ENCODE measurements at regions not wholly inside any gene's neighbourhood (a gene's known extent, or its start where the extent isn't known, plus 50 kb on each side); places are given as distances from the start of the nearest gene placed in this dataset.
A peak's percentile ranks its signal among the peaks of the same experiment; 100 is the strongest.
"Not testable (repeated sequence)": the region's sequence is repeated elsewhere in the genome, so short reads cannot be mapped to it uniquely, and the experiment has no call there.

GRCh38 chr4:189566271-189566670 lies 374.4 kb upstream of the FRG1 start:
- not testable (repeated sequence) for DNase-seq

GRCh38 chr4:189566900-189567299 lies 373.8 kb upstream of the FRG1 start:
- DNase-seq, result not testable (repeated sequence)

DNA sequence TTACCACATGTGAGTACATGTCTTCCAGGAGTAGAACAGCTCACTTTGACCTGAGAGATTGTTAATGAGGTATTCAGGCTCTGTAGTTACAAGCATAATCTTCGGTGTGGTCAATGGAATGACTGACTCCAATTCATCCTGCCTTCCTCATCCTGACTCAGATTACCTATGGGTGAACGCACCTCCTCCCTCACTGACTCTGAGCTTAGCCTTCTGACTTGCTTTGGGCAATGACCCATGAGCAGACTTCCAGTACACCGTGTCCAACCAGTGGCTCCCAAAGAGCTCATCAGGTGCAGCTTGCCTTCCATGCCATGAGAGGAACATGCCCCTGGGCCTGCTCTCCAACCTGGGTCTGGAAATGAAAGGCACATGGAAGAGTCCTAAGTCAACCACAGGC lies 361.0 kb upstream of the FRG1 start:
- not testable (repeated sequence) for DNase-seq

DNA sequence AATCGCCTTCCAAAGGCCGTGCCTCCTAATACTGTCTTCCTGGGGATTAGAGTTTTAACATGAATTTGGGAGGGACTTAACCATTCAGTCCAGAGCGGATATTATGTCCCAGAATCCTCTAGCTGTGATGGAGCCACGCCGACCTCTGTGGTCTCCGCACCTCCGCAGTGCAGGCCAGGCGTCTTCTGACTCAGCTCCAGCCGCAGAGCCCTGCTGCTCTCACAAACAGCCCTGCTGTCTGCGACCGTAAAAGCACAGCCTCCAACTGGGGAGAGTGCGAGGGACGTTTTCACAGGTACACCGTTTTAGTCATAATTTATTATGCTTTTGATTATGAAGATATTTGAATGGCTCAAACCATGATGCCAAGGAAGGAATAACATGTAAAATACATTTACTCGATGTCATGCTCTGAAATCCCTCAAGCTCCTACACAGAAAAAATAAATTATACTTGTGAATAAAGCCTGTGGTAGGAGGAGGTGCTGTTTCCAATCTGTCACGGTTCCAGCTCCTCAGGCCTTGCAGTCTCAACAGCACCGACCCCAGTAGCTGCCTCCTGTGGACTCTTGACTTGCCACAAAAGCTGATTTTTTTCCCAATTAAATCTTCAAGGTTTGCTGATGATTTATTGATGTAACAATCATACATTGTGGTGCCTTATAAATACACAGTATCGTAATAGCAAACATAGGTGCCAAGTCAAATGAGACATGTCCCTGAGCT lies 353.6 kb upstream of the FRG1 start:
- not testable (repeated sequence) for DNase-seq

DNA sequence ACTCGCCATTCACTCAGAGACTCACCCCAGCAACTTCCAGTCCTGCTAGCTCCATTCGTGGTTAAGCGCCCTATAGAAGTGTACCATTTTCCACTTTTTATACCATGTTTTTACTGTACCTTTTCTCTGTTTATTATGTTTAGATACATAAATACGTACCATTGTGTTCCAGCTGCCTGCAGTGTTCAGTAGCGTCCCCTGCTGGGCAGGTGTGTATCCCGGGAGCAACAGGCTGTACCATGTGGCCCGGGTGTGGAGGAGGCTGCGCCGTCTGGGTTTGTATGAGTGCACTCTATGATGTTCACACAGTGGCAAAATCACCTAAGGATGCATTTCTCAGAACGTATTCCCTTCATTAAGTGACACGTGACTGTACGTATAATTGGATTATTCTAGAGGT lies 351.5 kb upstream of the FRG1 start:
- not testable (repeated sequence) for DNase-seq

DNA sequence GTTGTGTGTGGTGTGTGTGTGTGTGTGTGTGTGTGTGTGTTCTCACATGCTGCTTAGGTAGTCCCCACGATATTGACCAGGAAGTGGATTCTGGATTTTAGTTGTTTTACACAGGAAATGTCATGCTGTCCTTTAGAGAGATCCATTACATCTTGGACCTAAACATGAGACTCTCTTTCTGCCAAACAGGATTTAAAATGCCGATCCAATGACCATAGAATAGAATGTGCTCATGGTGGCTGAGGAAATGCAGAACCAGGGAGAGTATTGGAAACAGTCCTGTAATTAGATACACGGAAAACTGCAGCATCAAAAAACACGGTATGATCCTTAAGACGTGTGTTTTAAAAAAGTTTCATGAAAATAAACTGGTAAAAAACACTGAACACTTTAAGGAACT lies 347.8 kb upstream of the FRG1 start:
- DNase-seq, result no peak

DNA sequence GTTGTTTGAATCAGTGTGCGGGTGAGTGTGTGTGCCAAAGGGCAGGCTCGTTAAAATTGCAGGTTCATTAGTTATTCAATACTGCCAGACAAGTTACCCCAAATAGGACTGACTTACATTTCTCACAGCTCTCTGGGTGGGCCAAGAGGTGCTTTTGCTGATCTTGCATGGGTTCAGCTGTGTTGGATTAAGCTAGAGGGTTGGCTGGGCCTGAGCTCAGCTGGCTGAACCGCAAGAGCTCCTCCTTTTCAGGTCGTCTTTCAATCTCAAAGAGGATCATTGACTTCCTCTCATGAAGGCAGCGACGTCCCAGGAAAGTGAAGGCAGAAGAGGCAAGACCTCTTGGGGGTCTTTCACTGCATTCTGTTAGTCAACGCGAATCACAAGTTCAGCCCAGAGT lies 343.3 kb upstream of the FRG1 start:
- DNase-seq, result no peak

GRCh38 chr4:189600264-189600663 lies 340.4 kb upstream of the FRG1 start:
- DNase-seq, result no peak

GRCh38 chr4:189600718-189601435 lies 339.8 kb upstream of the FRG1 start:
- DNase-seq, result no peak

DNA sequence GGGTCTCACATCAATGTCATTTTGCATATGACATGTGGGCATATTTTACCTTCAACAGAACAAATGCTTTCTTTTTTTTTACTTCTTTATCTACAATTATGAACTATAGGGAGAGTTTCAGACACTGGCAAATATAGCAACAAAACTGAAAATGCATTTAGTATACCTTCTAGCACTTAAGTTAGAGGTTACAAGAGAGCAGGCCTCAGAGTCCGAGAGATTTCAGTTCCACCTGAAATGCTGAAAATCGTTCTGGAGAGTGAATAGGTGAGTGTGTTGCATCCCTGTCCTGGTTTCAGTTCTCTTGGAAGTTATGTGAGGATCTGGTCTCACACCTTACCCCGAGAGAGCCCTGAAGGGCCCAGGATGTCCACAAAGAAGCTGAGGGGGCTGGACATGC lies 337.8 kb upstream of the FRG1 start:
- not testable (repeated sequence) for DNase-seq

DNA sequence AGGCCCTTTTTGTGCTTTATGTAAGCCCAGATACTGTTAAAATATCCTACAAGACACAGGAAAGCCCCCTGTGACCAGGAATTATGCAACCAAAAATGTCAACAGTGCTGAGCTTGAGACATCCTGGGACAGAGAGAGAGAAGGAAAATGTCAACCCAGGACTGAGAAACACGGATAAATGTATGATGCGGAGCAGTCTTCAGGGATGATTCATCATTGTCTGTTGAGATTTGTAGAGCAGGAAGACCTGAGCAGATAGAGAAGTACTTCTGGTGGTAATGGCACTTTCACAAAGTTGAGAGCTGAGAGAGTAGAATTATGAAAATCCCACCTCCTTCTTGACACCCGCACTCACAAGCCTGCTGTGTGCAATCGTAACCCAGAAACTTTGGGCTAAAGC lies 330.1 kb upstream of the FRG1 start:
- not testable (repeated sequence) for DNase-seq

- DNase-seq, result no peak
Measured at GRCh38 chr4:189613207-189613606, 327.5 kb upstream of the FRG1 start.

GRCh38 chr4:189615217-189615663 lies 325.4 kb upstream of the FRG1 start:
- DNase-seq, result no peak

DNA sequence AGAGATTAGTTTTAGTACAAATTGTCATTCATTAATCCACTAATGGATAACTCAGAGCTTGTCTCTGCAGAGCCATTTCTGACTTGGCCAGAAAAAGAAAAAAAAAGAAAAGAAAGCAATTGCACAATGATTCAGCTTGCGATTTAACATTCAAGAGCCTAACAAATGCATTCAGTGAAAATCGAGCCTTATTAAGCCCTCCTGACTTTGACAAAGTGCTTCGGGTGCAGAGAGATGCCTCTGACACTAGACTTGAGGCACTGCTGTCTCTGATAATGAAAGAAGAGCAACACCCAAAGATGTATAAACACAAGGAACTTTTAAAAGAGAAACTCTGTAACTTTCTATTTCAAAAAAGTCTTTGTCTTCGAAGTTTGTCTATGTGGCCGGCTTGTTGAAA lies 322.9 kb upstream of the FRG1 start:
- not testable (repeated sequence) for DNase-seq

GRCh38 chr4:189619441-189620250 lies 321.0 kb upstream of the FRG1 start:
- DNase-seq, result not testable (repeated sequence)

GRCh38 chr4:189622574-189622973 lies 318.1 kb upstream of the FRG1 start:
- not testable (repeated sequence) for DNase-seq

- not testable (repeated sequence) for DNase-seq
Measured at GRCh38 chr4:189627041-189627440, 313.6 kb upstream of the FRG1 start.

DNA sequence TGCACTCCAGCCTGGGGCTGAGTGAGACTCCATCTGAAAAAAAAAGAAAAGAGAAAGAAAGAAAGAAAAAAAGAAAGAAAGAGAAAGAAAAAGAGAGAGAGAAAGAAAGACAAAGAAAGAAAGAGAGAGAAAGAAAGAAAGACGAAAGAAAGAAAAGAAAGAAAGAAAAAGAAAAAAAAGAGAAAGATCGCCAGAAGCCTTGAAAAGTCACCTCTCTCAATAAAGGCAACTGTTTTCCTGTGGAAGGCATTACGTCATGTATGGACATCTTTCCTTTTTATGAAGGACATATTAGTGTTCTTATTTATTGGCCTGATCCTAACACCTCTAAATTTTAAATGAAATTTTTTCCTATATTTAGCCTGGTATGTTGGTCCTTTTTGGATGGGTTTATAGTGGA lies 310.9 kb upstream of the FRG1 start:
- not testable (repeated sequence) for DNase-seq

DNA sequence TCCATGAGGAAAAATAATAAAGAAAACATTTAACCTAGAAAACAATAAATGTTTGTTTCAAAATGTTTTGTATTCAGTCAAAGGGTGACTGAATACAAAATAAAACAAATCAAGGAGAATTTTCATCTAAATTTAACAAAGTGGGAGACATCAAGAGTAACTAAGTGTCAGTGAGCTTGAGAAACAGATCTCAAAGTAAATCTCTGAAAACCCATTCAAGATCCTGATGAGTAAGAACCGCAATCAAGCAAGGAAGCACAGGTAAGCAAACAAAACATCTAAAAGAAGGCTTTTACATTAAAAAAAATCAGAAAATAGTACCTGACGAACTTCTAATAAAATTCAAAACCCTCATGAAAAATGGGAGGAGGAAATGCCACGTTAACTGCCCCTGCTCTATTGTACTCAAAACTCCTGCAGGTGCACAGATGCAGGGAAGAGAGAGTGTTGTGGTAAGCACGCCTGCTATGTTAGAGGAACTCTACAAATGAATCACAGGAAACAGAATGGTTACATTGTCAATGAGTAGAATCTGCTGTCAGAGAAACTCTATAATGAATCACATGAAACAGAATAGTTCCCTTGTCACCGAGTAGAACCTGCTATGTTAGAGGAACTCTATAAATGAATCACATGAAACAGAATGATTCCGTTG lies 309.6 kb upstream of the FRG1 start:
- peak; percentile 79 for DNase-seq

DNA sequence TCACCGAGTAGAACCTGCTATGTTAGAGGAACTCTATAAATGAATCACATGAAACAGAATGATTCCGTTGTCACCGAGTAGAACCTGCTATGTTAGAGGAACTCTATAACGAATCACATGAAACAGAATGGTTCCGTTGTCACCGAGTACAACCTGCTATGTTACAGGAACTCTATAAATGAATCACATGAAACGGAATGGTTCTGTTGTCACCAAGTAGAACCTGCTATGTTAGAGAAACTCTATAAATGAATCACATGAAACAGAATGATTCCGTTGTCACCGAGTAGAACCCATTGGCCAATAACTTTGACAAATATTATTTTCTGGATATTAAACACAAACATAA lies 309.1 kb upstream of the FRG1 start:
- DNase-seq, result peak; percentile 59

DNA sequence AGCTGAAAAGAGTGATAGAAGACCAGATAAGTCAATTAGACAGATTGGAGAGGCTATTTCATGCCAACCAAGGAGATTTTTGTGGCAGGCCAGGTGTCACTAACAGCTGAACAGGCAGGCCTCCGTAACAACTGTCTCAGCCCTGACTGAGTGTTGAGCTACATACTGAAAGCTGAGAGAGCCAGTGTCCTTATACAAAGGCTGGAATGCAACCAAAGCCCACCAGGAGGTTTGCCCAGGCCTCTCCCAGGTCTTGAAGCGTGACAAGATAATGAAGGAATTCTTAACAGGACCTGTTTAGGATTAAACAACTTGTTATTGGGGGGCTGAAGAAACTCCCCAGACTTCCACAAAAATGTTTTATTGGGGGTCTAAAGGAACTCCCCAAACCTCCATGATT lies 290.2 kb upstream of the FRG1 start:
- not testable (repeated sequence) for DNase-seq

GRCh38 chr4:189653130-189653653 lies 287.5 kb upstream of the FRG1 start:
- not testable (repeated sequence) for DNase-seq

- not testable (repeated sequence) for DNase-seq
Measured at GRCh38 chr4:189653983-189654382, 286.7 kb upstream of the FRG1 start.
